ENCODE measurements at regions not wholly inside any gene's neighbourhood (a gene's known extent, or its start where the extent isn't known, plus 50 kb on each side); places are given as distances from the start of the nearest gene placed in this dataset.
A peak's percentile ranks its signal among the peaks of the same experiment; 100 is the strongest.

DNA sequence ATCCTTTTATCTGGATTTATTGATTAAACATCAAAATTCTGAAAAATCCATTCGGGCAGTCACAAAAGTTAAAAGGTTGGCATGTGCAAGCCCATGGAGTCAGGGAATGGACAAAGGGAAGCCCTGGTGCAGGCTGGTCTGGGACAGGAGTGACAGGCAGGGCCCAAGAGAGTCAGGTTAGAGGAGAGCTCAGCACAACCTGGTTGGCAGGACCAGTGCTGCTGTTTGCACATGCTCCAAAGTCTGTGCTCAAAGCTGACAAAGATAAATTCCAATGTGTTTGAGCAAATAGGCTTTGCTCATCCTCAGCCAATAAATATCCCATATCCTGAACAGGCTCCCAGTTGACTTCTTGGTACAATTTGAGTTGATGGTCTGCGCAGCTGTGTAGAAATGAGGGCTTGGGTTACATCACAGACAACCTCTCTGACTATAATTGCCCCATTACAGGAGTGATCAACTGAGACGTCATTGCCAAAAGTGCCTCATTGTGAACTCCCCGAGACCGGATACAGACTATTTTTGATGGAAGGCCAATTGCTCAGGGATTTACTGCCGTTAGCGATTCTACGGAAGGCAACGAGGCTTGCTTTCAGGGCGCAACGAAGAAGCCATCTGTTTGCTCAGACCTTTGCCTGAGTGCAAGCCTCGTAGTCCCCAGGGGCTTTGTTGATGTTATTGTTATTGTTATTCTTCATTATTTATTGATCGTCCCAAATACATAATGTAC is 1008.1 kb upstream of the TENM3 start:
- no peak overlapping the region for H3K4me3 ChIP-seq (ENCODE audit: low read depth, low read length)

DNA sequence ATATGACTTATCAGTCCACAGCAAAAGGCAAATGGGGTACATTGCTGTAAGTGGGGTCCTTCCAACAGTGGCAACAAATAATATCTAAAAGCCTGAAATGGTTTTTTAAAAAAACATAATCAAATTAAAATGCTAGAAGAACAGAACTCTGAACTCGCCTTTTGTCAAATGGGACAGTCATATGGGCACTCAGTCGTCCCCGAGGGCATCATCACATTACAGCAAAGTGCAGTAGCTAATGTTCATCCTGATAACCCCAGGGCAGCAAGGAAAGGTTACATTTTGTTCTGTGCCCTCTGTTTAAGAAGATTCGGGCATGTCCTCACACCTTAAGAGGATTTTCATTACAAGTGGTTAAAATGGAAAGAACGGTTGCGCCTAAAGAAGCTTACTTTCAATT is 997.9 kb upstream of the TENM3 start:
- DNase-seq (ENCODE audit: low read depth) = no peak
- H3K4me3 ChIP-seq (ENCODE audit: low read depth, low read length) = no peak overlapping the region
- TF ChIP-seq, protein P1, sequence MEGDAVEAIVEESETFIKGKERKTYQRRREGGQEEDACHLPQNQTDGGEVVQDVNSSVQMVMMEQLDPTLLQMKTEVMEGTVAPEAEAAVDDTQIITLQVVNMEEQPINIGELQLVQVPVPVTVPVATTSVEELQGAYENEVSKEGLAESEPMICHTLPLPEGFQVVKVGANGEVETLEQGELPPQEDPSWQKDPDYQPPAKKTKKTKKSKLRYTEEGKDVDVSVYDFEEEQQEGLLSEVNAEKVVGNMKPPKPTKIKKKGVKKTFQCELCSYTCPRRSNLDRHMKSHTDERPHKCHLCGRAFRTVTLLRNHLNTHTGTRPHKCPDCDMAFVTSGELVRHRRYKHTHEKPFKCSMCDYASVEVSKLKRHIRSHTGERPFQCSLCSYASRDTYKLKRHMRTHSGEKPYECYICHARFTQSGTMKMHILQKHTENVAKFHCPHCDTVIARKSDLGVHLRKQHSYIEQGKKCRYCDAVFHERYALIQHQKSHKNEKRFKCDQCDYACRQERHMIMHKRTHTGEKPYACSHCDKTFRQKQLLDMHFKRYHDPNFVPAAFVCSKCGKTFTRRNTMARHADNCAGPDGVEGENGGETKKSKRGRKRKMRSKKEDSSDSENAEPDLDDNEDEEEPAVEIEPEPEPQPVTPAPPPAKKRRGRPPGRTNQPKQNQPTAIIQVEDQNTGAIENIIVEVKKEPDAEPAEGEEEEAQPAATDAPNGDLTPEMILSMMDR (conservative IDR thresholded peaks at IDR 0.05; ENCODE audit: low read depth, low read length) = no peak

More for the DNA sequence above, 1008.1 kb upstream of the TENM3 start:
- no peak for DNase-seq (ENCODE audit: low read depth)
- TF ChIP-seq, protein P1 (conservative IDR thresholded peaks at IDR 0.05; ENCODE audit: low read depth, low read length) = no peak

DNA sequence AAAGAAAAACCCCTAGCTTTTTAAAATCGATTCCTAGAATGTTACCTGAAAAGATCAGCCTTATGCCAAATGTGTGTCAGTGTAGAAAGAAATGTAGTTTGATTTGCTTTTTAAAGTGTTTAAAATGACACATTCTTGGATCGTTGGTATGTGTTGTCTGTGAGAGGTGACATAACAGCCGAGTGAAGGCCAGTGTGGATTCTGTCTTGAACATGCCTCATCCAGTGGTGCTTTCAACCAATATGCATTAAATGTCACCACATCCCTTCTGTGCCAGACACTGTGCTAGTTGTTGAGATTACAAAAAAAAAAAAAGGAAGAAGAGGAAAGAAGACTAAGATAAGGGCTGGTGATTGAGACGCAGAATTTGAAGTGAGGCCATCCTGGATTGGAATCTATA is 994.2 kb upstream of the TENM3 start:
- no peak overlapping the region for H3K4me3 ChIP-seq (ENCODE audit: low read depth, low read length)
- TF ChIP-seq, protein P1 (conservative IDR thresholded peaks at IDR 0.05; ENCODE audit: low read depth, low read length) = no peak
- no peak for DNase-seq (ENCODE audit: low read depth)

DNA sequence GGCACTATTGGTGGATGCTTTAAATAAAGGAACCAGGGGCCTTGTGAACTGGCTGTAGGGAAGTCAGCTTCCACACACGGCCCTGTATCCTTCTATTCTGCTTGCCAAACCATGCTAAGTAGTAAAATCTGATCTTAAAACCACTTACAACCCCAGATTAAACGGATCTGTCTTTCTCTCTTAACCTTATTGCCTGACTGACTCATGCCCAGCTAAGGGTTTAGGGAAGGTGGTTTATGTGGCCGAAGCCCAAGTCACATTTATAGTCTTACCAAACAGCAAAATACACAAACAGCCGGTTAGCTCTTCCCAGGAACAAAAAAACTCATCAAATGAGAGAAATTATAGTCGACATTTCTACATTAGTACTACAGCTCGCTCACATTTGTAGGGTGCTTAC is 988.4 kb upstream of the TENM3 start:
- TF ChIP-seq, protein P1 (conservative IDR thresholded peaks at IDR 0.05; ENCODE audit: low read depth, low read length) = no peak
- DNase-seq (ENCODE audit: low read depth) = no peak
- no peak overlapping the region for H3K4me3 ChIP-seq (ENCODE audit: low read depth, low read length)

DNA sequence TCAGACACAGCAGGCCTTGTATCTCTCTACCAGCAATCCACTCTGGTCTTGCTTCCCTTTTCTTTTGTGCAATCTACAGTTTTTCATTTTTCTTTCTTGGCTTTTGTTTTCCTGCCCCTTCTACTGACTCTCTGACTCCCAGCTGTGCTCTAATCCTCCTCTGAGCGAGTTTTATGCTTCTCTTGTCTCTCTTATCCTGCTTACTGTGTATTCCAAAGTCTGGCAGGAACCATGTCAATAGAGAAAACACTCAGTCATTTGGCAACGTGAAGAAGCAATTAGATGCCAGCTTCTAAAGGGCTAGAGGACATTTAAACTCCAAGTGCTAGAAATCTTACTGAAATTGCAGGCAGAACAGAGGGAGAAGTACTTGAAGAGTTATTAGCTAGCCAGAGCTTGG is 984.6 kb upstream of the TENM3 start:
- TF ChIP-seq, protein P1 (conservative IDR thresholded peaks at IDR 0.05; ENCODE audit: low read depth, low read length) = no peak
- no peak overlapping the region for H3K4me3 ChIP-seq (ENCODE audit: low read depth, low read length)
- DNase-seq (ENCODE audit: low read depth) = no peak

DNA sequence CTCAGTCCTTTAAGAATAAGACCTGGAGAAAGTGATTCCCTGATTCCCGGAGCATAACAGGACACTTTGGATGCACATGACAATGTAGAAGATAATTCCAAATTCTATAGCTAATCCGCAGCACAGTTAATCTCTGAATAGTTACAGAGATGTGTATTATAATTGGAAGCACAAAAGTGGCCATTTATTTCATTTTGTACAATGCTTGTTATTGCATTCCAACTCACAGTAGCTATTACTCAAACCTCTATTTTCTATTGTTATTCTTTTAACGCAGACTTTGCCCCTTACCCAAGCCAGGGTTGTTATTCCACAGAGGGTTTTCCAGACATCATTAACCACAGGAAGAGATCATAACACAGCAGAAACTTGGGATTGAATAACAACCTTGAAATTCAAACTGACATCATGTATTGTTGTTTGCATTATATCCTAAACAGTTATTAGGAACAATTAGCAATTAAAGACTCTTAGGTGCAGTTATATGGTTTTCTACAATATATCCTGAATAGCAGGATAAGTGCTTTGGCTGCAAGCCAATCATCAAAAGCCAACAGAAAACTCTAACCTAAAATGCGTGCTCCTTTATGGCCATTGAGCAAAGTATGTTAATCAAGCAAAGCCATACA is 984.0 kb upstream of the TENM3 start:
- H3K4me3 ChIP-seq (ENCODE audit: low read depth, low read length) = no peak overlapping the region
- TF ChIP-seq, protein P1 (conservative IDR thresholded peaks at IDR 0.05; ENCODE audit: low read depth, low read length) = no peak

DNA sequence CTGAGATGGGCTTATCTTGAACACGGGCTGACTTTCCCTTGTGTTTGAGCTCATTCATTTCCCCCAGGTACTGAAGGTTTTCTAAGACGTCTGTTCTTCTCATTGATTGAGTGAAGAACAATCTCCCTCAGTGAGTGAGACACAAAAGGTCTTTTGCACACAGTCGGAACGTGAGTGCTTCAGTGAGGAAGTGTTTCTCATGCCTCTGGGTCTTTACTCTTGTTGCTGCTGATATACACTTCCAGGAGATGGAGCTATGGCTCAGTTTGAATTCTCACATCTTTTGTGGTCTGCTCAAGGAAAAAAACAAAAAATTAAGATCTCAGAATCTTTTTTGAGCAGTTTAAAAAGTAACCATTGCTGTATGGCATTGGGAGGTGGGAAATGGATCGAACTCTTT is 981.9 kb upstream of the TENM3 start:
- TF ChIP-seq, protein P1 (conservative IDR thresholded peaks at IDR 0.05; ENCODE audit: low read depth, low read length) = peak; percentile 41
- DNase-seq (ENCODE audit: low read depth) = no peak
- no peak overlapping the region for H3K4me3 ChIP-seq (ENCODE audit: low read depth, low read length)

More for the DNA sequence above, 984.0 kb upstream of the TENM3 start:
- DNase-seq (ENCODE audit: low read depth) = no peak

All from epithelial cell of proximal tubule (primary cell).